Adrenal gland (tissue), 5 donors: ENCODE measurements at regions not wholly inside any gene's neighbourhood (a gene's known extent, or its start where the extent isn't known, plus 50 kb on each side); places are given as distances from the start of the nearest gene placed in this dataset.

Experiments
- POLR2A ChIP-seq, 2 donors: fragments of 450-650 bp; IDR thresholded peaks; one replicate each; pipeline ENCODE4 v1.6.1; 2017; ENCODE audit warnings: antibody characterized with exemption in 2 of 2, mild to moderate bottlenecking in 2 of 2, moderate library complexity in 1 of 2
- TF ChIP-seq, protein P1 (sequence below), 6 experiments: fragments of 450-650 bp in 4 of 6; fragments of 200-600 bp in 2 of 6; sonication (generic) in 1 of 6; IDR thresholded peaks; 1 replicate in 5 of 6; 2 replicates in 1 of 6; pipeline versions ENCODE4 v1.5.1 to v1.8.0; 2016 to 2021; ENCODE audit warnings: antibody characterized with exemption in 6 of 6, mild to moderate bottlenecking in 2 of 6, moderate library complexity in 1 of 6
- donor health status: DM: no; HTN: no; CAD: no.

- TF ChIP-seq POLR2A (IDR thresholded peaks at IDR 0.05) = no peak
- TF ChIP-seq, protein P1, sequence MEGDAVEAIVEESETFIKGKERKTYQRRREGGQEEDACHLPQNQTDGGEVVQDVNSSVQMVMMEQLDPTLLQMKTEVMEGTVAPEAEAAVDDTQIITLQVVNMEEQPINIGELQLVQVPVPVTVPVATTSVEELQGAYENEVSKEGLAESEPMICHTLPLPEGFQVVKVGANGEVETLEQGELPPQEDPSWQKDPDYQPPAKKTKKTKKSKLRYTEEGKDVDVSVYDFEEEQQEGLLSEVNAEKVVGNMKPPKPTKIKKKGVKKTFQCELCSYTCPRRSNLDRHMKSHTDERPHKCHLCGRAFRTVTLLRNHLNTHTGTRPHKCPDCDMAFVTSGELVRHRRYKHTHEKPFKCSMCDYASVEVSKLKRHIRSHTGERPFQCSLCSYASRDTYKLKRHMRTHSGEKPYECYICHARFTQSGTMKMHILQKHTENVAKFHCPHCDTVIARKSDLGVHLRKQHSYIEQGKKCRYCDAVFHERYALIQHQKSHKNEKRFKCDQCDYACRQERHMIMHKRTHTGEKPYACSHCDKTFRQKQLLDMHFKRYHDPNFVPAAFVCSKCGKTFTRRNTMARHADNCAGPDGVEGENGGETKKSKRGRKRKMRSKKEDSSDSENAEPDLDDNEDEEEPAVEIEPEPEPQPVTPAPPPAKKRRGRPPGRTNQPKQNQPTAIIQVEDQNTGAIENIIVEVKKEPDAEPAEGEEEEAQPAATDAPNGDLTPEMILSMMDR (IDR thresholded peaks at IDR 0.05) = no peak
Observed at GRCh38 chr1:57832612-57833011, 408.8 kb upstream of the DAB1 start.
